ENCODE measurements at regions not wholly inside any gene's neighbourhood (a gene's known extent, or its start where the extent isn't known, plus 50 kb on each side); places are given as distances from the start of the nearest gene placed in this dataset.
"Not testable (repeated sequence)": the region's sequence is repeated elsewhere in the genome, so short reads cannot be mapped to it uniquely, and the experiment has no call there.

GRCh38 chr3:177694316-177694715, 497.0 kb upstream of the TBL1XR1 start:
- no peaks in the 10 kb centered on the region for H3K27me3 Mint-ChIP-seq
- H3K27ac Mint-ChIP-seq = no peak overlapping the region
- no peak overlapping the region for H3K4me3 Mint-ChIP-seq
- peaks cover 13% of the 10 kb centered on the region for H3K4me1 Mint-ChIP-seq
- H3K36me3 Mint-ChIP-seq = no peaks in the 10 kb centered on the region
- H3K9me3 Mint-ChIP-seq = no peaks in the 10 kb centered on the region

- Mint-ChIP-seq H3K27me3 (no peaks in the 10 kb centered on the region), H3K4me3 (no peak overlapping the region), H3K36me3 (no peaks in the 10 kb centered on the region), H3K4me1 (peaks cover 13% of the 10 kb centered on the region), H3K9me3 (no peaks in the 10 kb centered on the region), H3K27ac (no peak overlapping the region)
Measured at GRCh38 chr3:177694951-177695350, 497.7 kb upstream of the TBL1XR1 start.

GRCh38 chr3:177700117-177700516, 502.8 kb upstream of the TBL1XR1 start:
- no peaks in the 10 kb centered on the region for H3K4me1 Mint-ChIP-seq

GRCh38 chr3:177703788-177704187, 506.5 kb upstream of the TBL1XR1 start:
- Mint-ChIP-seq H3K27ac (no peak overlapping the region), H3K9me3 (no peaks in the 10 kb centered on the region), H3K27me3 (no peaks in the 10 kb centered on the region), H3K4me3 (no peak overlapping the region), H3K36me3 (no peaks in the 10 kb centered on the region), H3K4me1 (no peaks in the 10 kb centered on the region)

More at GRCh38 chr3:177700117-177700516, 502.8 kb upstream of the TBL1XR1 start:
- no peaks in the 10 kb centered on the region for H3K36me3 Mint-ChIP-seq
- H3K9me3 Mint-ChIP-seq = no peaks in the 10 kb centered on the region
- no peak overlapping the region for H3K27ac Mint-ChIP-seq
- H3K4me3 Mint-ChIP-seq = no peak overlapping the region
- H3K27me3 Mint-ChIP-seq = no peaks in the 10 kb centered on the region

- Mint-ChIP-seq H3K9me3 (no peaks in the 10 kb centered on the region), H3K4me3 (no peak overlapping the region), H3K36me3 (no peaks in the 10 kb centered on the region), H3K4me1 (no peaks in the 10 kb centered on the region), H3K27me3 (no peaks in the 10 kb centered on the region), H3K27ac (no peak overlapping the region)
Measured at GRCh38 chr3:177705976-177706823, 508.9 kb upstream of the TBL1XR1 start.

- H3K27me3 Mint-ChIP-seq, H3K4me3 Mint-ChIP-seq, H3K36me3 Mint-ChIP-seq, H3K4me1 Mint-ChIP-seq, H3K9me3 Mint-ChIP-seq, H3K27ac Mint-ChIP-seq: not testable (repeated sequence)
Measured at GRCh38 chr3:177709470-177709869, 512.2 kb upstream of the TBL1XR1 start.

- H3K27ac Mint-ChIP-seq = no peak overlapping the region
- no peaks in the 10 kb centered on the region for H3K4me1 Mint-ChIP-seq
- H3K27me3 Mint-ChIP-seq = no peaks in the 10 kb centered on the region
- H3K36me3 Mint-ChIP-seq = no peaks in the 10 kb centered on the region
- no peak overlapping the region for H3K4me3 Mint-ChIP-seq
- no peaks in the 10 kb centered on the region for H3K9me3 Mint-ChIP-seq
Measured at GRCh38 chr3:177710506-177710905, 513.2 kb upstream of the TBL1XR1 start.

- H3K27me3 Mint-ChIP-seq = no peaks in the 10 kb centered on the region
- H3K27ac Mint-ChIP-seq = no peak overlapping the region
- H3K36me3 Mint-ChIP-seq = no peaks in the 10 kb centered on the region
- no peak overlapping the region for H3K4me3 Mint-ChIP-seq
- H3K9me3 Mint-ChIP-seq = no peaks in the 10 kb centered on the region
- no peaks in the 10 kb centered on the region for H3K4me1 Mint-ChIP-seq
Measured at GRCh38 chr3:177711637-177712036, 514.4 kb upstream of the TBL1XR1 start.

- H3K27ac Mint-ChIP-seq = no peak overlapping the region
Measured at GRCh38 chr3:177713928-177714900, 516.9 kb upstream of the TBL1XR1 start.

GRCh38 chr3:177714945-177715344, 517.7 kb upstream of the TBL1XR1 start:
- Mint-ChIP-seq H3K27ac (no peak overlapping the region), H3K4me3 (no peak overlapping the region), H3K9me3 (no peaks in the 10 kb centered on the region), H3K4me1 (no peaks in the 10 kb centered on the region), H3K27me3 (no peaks in the 10 kb centered on the region), H3K36me3 (no peaks in the 10 kb centered on the region)

More at GRCh38 chr3:177713928-177714900, 516.9 kb upstream of the TBL1XR1 start:
- Mint-ChIP-seq H3K36me3 (no peaks in the 10 kb centered on the region), H3K4me3 (no peak overlapping the region), H3K9me3 (no peaks in the 10 kb centered on the region), H3K27me3 (no peaks in the 10 kb centered on the region), H3K4me1 (no peaks in the 10 kb centered on the region)

- Mint-ChIP-seq H3K36me3 (no peaks in the 10 kb centered on the region), H3K27me3 (no peaks in the 10 kb centered on the region), H3K4me1 (no peaks in the 10 kb centered on the region), H3K9me3 (no peaks in the 10 kb centered on the region), H3K27ac (no peak overlapping the region), H3K4me3 (no peak overlapping the region)
Measured at GRCh38 chr3:177715980-177716379, 518.7 kb upstream of the TBL1XR1 start.

- peaks cover 16% of the 10 kb centered on the region for H3K4me1 Mint-ChIP-seq
- not testable (repeated sequence) for H3K4me3 Mint-ChIP-seq, H3K27ac Mint-ChIP-seq, H3K27me3 Mint-ChIP-seq, H3K36me3 Mint-ChIP-seq, H3K9me3 Mint-ChIP-seq
Measured at GRCh38 chr3:177720927-177721326, 523.6 kb upstream of the TBL1XR1 start.

GRCh38 chr3:177721864-177722785, 524.8 kb upstream of the TBL1XR1 start:
- H3K36me3 Mint-ChIP-seq = no peaks in the 10 kb centered on the region
- H3K4me1 Mint-ChIP-seq = peaks cover 16% of the 10 kb centered on the region
- no peak overlapping the region for H3K27ac Mint-ChIP-seq

GRCh38 chr3:177724020-177724638, 526.8 kb upstream of the TBL1XR1 start:
- no peaks in the 10 kb centered on the region for H3K27me3 Mint-ChIP-seq

More at GRCh38 chr3:177721864-177722785, 524.8 kb upstream of the TBL1XR1 start:
- Mint-ChIP-seq H3K4me3 (no peak overlapping the region), H3K27me3 (no peaks in the 10 kb centered on the region), H3K9me3 (no peaks in the 10 kb centered on the region)

GRCh38 chr3:177725165-177725564, 527.9 kb upstream of the TBL1XR1 start:
- H3K4me1 Mint-ChIP-seq = peaks cover 16% of the 10 kb centered on the region
- H3K36me3 Mint-ChIP-seq = no peaks in the 10 kb centered on the region
- no peaks in the 10 kb centered on the region for H3K27me3 Mint-ChIP-seq
- H3K27ac Mint-ChIP-seq = no peak overlapping the region
- no peak overlapping the region for H3K4me3 Mint-ChIP-seq
- H3K9me3 Mint-ChIP-seq = no peaks in the 10 kb centered on the region

More at GRCh38 chr3:177724020-177724638, 526.8 kb upstream of the TBL1XR1 start:
- Mint-ChIP-seq H3K36me3 (no peaks in the 10 kb centered on the region), H3K4me3 (no peak overlapping the region), H3K27ac (no peak overlapping the region), H3K4me1 (peaks cover 16% of the 10 kb centered on the region), H3K9me3 (no peaks in the 10 kb centered on the region)

Data from activated naive CD4-positive, alpha-beta T cell treated with anti-CD3 and anti-CD28 coated beads, Interleukin-2, amount 50 U/mL, for 24 hours (primary cell).